Suppressor macrophage (primary cell): ENCODE measurements at regions not wholly inside any gene's neighbourhood (a gene's known extent, or its start where the extent isn't known, plus 50 kb on each side); places are given as distances from the start of the nearest gene placed in this dataset.

Experiments
- DNase-seq, 4 experiments: peaks; one replicate each; pipeline ENCODE4 v3.0.0-alpha.2; 2020 to 2022

- DNase-seq = no peak
Observed at GRCh38 chr2:200217320-200217719, 89.2 kb upstream of the SPATS2L start.

- DNase-seq = no peak
Observed at GRCh38 chr2:200218645-200219044, 87.8 kb upstream of the SPATS2L start.

- DNase-seq = no peak
Observed at GRCh38 chr2:200219309-200220113, 87.0 kb upstream of the SPATS2L start.

DNA sequence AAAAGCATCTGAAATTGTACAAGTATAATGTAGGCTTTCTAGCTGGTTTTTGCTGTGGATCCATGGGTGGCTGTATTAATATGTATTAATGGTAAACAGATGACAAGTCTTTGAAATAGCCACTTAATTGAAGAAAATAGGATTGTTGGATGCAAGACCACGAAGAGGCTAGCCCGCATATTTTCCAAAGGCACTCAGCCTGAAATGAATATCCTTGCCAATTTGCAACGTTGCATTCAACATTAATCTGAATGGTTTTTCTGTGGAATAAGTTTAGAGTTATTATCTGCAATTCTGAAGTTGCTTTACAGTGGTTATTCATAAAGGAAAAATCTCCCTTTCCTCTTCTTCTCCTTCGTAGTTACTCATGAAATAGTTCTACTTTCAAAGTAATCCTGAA is 86.2 kb upstream of the SPATS2L start:
- DNase-seq = no peak

DNA sequence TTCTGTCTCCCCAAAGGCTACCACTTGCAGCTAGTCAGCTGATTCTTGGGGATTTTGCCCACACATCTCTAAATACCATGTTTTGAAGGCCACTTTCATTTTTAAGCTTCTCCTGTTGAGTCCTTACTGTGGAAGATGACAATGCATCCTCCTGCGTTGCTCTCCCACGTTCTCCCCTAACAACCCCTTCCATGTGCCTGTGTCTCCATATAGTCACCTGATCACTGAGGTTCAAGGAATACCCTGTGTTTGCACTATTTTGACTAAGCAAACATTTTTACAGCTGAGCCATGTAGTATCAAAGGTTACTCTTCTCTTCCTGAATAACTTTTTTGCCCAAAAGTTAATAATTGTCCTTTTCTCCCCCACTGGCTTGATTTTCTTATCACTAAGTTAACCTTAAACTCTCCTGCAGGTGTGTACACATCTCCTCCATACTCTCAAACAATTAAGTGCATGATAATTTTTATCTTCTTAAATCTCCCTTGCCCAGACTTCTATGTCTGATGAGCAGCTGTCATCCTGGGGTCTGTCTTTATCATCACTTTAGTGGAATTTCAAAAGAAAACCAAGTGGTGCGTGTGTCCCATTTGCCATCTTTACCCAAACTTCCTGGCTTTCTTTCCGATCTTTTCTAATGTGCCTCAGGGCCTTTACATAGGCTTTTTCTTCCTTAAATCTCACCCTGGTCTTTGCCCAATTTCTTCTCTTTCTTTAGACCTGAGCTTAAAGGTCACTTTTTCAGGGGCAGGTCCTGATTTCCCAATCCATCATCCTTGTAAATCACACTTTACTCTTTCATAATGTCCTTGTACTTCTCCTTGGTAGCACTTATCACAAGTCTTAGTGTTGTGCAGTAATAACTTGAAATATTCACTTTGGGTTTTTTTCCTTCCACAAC is 85.2 kb upstream of the SPATS2L start:
- no peak for DNase-seq

DNA sequence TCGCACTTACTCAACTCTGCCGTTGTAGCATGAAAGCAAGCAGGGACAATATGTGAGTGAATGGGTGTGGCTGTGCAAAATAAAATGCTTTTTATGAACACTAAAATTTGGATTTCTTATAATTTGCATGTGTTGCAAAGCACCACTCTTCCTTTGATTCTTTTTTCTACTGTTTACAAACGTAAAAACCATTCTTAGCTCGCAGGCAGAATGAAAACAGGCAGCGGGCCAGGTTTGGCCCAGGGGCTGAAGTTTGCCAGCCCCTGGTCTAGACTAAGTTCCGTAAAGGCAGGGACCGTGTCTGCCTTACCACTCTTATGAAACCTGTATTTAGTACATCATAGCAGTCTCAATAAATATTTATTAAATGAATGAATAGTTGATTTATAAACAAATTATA is 83.7 kb upstream of the SPATS2L start:
- DNase-seq = no peak

GRCh38 chr2:200223205-200223784 is 83.2 kb upstream of the SPATS2L start:
- peak in 3 of 4 experiments; percentile 11 to 20 (median 16) for DNase-seq

- no peak for DNase-seq
Observed at GRCh38 chr2:200225951-200226350, 80.5 kb upstream of the SPATS2L start.

DNA sequence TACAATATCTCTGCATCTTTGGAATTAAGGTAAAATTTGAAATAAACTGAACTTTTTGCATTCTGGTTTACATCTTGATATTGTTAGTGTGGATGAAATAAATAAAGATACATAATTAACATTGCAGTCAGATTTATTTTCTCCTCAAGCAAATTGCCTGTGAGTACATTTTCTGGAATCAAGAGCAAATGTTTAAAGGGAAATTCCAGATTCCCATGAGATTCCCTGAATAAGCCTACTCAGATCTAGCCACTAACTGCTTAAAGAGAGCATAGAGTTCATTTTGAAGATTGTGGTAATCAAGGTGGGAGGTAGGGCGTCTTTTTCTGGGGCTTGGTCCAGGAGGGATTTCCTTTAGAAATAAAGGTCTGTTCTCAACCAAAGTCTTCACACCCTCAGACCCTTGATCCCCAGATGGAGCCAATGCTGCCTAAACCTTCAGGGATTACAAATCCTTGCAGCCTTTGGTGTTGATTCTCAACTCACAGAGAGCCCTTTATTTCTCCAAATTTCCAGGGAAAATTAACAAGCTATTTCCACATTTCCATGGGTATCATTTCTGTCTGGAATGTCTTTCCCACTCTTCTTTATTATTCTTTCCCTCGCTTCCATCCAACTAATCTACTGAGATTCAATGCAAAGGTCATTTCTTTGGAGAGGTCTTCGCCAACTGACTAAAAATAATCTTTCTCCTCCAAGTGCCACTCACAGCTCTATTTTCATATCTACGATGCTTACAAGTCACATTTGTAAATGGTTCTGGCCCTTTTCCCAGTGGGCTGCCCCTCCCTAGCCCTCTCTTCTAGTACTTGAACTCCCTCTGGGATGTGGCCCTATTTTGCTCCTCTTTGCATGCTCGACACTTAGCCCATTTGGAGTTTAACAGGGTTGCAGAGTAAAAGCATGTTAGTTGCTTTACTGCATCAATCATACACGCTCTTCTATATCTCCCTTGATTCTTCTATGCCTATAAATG is 79.8 kb upstream of the SPATS2L start:
- DNase-seq = no peak

GRCh38 chr2:200230716-200231115 is 75.8 kb upstream of the SPATS2L start:
- no peak for DNase-seq

- no peak for DNase-seq
Observed at GRCh38 chr2:200235533-200235932, 71.0 kb upstream of the SPATS2L start.

DNA sequence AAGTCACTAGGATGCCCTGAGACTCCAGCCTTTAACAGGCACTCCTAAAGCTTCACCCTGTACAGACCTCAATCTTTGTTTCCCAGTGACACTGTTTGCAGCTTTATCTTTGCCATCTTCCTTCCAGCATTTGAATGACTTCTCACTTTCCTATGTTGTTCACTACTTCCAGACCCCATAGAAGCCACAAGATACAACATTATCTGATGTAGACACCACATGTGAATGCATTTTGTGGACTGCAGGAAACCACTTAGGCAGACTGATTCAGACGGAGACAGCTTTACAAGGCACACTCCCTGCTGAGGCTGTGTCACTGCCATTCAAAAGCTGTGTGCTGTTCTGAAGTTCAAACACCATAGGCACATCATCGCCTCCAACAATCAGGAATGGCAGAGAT is 67.3 kb upstream of the SPATS2L start:
- DNase-seq = no peak

GRCh38 chr2:200242570-200242969 is 63.9 kb upstream of the SPATS2L start:
- no peak for DNase-seq

GRCh38 chr2:200243441-200243840 is 63.1 kb upstream of the SPATS2L start:
- DNase-seq = no peak

DNA sequence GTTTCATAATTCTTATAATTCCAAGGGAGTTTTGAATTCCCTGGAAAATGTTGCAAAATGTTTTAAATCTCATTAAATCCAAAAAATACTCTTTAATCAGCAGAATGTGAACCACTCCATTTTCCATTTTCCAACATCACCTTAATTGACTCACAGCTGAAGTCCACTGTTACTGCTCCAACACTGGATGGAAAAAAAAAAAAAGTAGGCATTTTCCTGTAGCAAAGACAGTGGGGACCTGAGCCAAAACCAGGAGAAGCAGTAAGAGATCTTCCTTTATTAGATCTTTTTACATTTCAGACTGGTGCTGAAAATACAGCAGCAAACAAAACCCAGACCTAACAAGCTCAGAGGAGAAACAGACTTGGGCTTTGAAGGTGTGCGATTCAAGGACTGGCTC is 62.4 kb upstream of the SPATS2L start:
- no peak for DNase-seq

DNA sequence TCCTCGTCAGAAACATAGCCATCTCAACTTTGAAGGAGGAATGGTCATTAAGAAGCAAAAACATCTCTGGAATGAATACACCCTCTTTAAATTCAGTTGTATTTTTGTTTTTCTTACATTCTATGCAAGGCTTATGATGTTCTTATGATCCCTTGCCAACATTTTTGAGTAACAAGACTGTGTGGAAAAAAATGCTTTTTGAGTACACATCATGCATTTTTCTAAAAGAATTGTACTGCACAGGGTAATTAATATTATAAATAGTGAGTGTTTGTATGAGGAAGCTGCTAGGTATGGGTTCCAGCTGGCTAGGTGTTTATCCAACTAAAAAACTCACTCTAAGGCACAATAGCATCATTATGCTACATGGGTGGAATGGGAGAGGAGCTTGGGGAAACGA is 59.0 kb upstream of the SPATS2L start:
- DNase-seq = no peak

- DNase-seq = peak in 2 of 4 experiments; percentile 8 to 13
Observed at GRCh38 chr2:200252265-200253067, 54.0 kb upstream of the SPATS2L start.

DNA sequence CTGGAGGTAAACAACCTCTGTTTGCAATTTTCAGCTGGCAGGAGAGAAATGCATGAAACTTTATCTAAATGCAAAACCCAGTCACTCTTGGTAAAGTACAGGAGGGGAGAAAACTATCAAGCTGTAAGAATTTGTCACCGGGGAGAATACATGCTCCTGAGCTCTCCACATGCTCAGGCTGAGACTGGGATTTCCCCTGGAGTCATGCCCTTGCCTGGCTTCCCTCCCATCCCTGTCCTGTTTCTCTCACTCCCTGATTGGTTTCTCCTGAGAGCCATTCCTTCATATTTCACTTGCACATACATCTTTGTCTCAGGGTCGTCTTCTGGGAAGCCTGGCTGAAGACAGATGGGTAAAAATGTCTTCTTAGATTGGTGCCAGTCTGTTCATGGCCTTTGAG is 52.9 kb upstream of the SPATS2L start:
- DNase-seq = no peak

DNA sequence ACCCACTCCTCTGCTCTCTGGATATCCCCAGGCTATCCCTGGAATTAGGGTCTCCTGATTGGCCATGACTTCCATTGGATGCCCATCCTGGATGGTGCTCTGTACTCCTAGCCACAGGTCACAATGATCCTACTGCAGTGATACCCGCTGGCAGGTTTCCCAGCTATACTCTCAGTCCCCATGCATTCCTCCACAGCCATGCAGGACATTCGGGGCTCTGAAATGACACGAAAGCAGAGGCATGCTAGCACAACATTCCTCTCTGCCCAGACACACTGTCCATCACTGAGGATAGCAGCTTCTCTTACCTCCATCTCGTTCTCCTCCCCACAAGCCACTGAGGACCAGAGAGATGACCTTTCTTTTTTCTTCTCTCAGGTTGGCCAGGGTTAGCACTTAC is 51.7 kb upstream of the SPATS2L start:
- DNase-seq = no peak

GRCh38 chr2:200255549-200255948 is 50.9 kb upstream of the SPATS2L start:
- no peak for DNase-seq
